Aorta (tissue), 5 donors: ENCODE measurements at regions not wholly inside any gene's neighbourhood (a gene's known extent, or its start where the extent isn't known, plus 50 kb on each side); places are given as distances from the start of the nearest gene placed in this dataset.

Source experiments
- ATAC-seq: fragments of 200-7000 bp; cut with Tn5 transposase; one replicate; pipeline ENCODE4 v1.9.1; 2022; ENCODE audit warnings: moderate library complexity; ENCODE audit not compliant: low FRiP score
- DNase-seq, 2 donors: peaks; one replicate each; pipeline ENCODE4 v3.0.0-alpha.2; 2020
- H3K27ac ChIP-seq, 2 donors: one replicate each; pipeline ENCODE4 v1.5.1; 2013; ENCODE audit warnings: low read length in 2 of 2, mild to moderate bottlenecking in 2 of 2, moderate library complexity in 2 of 2, control low read depth in 1 of 2, inconsistent platforms in 1 of 2, low read depth in 1 of 2
- H3K27me3 ChIP-seq, 2 donors: one replicate each; pipeline ENCODE4 v1.6.1; 2013; ENCODE audit warnings: control low read depth in 1 of 2, low read length in 1 of 2, mild to moderate bottlenecking in 1 of 2, moderate library complexity in 1 of 2; ENCODE audit not compliant: insufficient read depth in 2 of 2, control insufficient read depth in 1 of 2
- H3K36me3 ChIP-seq, 2 donors: one replicate each; pipeline ENCODE4 v1.6.1; 2013; ENCODE audit warnings: control low read depth in 1 of 2, low read length in 1 of 2, mild to moderate bottlenecking in 1 of 2; ENCODE audit not compliant: insufficient read depth in 2 of 2, control insufficient read depth in 1 of 2
- H3K4me1 ChIP-seq, 2 donors: one replicate each; pipeline ENCODE4 v1.6.1; 2013; ENCODE audit warnings: low read length in 2 of 2, control low read depth in 1 of 2, mild to moderate bottlenecking in 1 of 2, moderate library complexity in 1 of 2; ENCODE audit not compliant: insufficient read depth in 2 of 2, control insufficient read depth in 1 of 2
- H3K4me3 ChIP-seq, 2 donors: one replicate each; pipeline ENCODE4 v1.5.1; 2013; ENCODE audit warnings: low read length in 2 of 2, control low read depth in 1 of 2, mild to moderate bottlenecking in 1 of 2
- H3K9me3 ChIP-seq: one replicate; pipeline ENCODE4 v1.6.1; 2013; ENCODE audit warnings: mild to moderate bottlenecking, low read length; ENCODE audit not compliant: control insufficient read depth
- WGBS, 2 donors: extraction: QIAGEN DNeasy Blood & Tissue Kit; methylation state at CpG; one replicate each; pipeline ENCODE4 v1.1.7; 2013; 5-methylcytosine and 5-hydroxymethylcytosine counted together
- intact Hi-C, 2 donors: fragments of 100-400 bp; cut with DNase I; formaldehyde crosslinking; loops; one replicate each; pipeline versions ENCODE4 v1.14.2 to v1.15.0; 2022
- donor health status: healthy with polysubstance abuse.
- donor health status: Bipolar disorder and iron deficiency.
- donor health status: DM: no; HTN: no; CAD: no.
- donor health status: DM: no; HTN: no; CAD: no.
- donor health status: DM: yes; HTN: yes; CAD: no.

GRCh38 chr10:36516281-36516680 lies 609.1 kb upstream of the ANKRD30A start:
- Histone ChIP-seq H3K27ac (no peak overlapping the region), H3K9me3 (no peaks in the 10 kb centered on the region), H3K27me3 (no peaks in the 10 kb centered on the region), H3K4me3 (no peak overlapping the region), H3K4me1 (no peaks in the 10 kb centered on the region), H3K36me3 (no peaks in the 10 kb centered on the region)
- no peak for DNase-seq
- intact Hi-C loops: no loop called here
- ATAC-seq: no peak

GRCh38 chr10:36515319-36515718 lies 610.1 kb upstream of the ANKRD30A start:
- DNase-seq (no peak), ATAC-seq (no peak)
- Histone ChIP-seq H3K27me3 (no peaks in the 10 kb centered on the region), H3K36me3 (no peaks in the 10 kb centered on the region), H3K4me1 (no peaks in the 10 kb centered on the region), H3K9me3 (no peaks in the 10 kb centered on the region), H3K4me3 (no peak overlapping the region), H3K27ac (no peak overlapping the region)
- 15 to 18% methylated on average over 2 of the region's 2 CpGs for WGBS, 2 donors
- intact Hi-C loops: no loop called here

GRCh38 chr10:36507715-36508114 lies 617.7 kb upstream of the ANKRD30A start:
- ATAC-seq: no peak
- Histone ChIP-seq H3K27me3 (no peaks in the 10 kb centered on the region), H3K4me3 (no peak overlapping the region), H3K27ac (no peak overlapping the region), H3K36me3 (no peaks in the 10 kb centered on the region), H3K4me1 (no peaks in the 10 kb centered on the region), H3K9me3 (no peaks in the 10 kb centered on the region)
- intact Hi-C loops: loop anchor here in 1 of 2 donors (5.0 kb wide), 1 partner anchor 865 kb away; the partner anchor contains the start of gene FZD8
- DNase-seq: no peak
- 77 to 87% methylated on average over 3 of the region's 3 CpGs for WGBS, 2 donors

GRCh38 chr10:36506697-36507496 lies 618.5 kb upstream of the ANKRD30A start:
- Histone ChIP-seq H3K36me3 (no peaks in the 10 kb centered on the region), H3K4me3 (no peak overlapping the region), H3K27me3 (no peaks in the 10 kb centered on the region), H3K9me3 (no peaks in the 10 kb centered on the region), H3K4me1 (no peaks in the 10 kb centered on the region), H3K27ac (no peak overlapping the region)
- intact Hi-C loops: loop anchor here in 1 of 2 donors (5.0 kb wide), 1 partner anchor 865 kb away; the partner anchor contains the start of gene FZD8
- peak; percentile 57 for ATAC-seq
- 85 to 86% methylated on average over 5 of the region's 5 CpGs for WGBS, 2 donors
- DNase-seq: no peak

GRCh38 chr10:36506261-36506660 lies 619.1 kb upstream of the ANKRD30A start:
- Histone ChIP-seq H3K9me3 (no peaks in the 10 kb centered on the region), H3K27ac (no peak overlapping the region), H3K36me3 (no peaks in the 10 kb centered on the region), H3K4me3 (no peak overlapping the region), H3K27me3 (no peaks in the 10 kb centered on the region), H3K4me1 (no peaks in the 10 kb centered on the region)
- intact Hi-C loops: loop anchor here in 1 of 2 donors (5.0 kb wide), 1 partner anchor 864 kb away; the partner anchor contains the start of gene FZD8
- no peak for ATAC-seq
- WGBS, 2 donors: 46 to 60% methylated on average over 4 of the region's 4 CpGs
- no peak for DNase-seq

- no peak for ATAC-seq
- no peak overlapping the region for H3K27ac ChIP-seq
- no peaks in the 10 kb centered on the region for H3K27me3 ChIP-seq
- no peak for DNase-seq
- no peak overlapping the region for H3K4me3 ChIP-seq
- H3K36me3 ChIP-seq: no peaks in the 10 kb centered on the region
- intact Hi-C loops: loop anchor here in 1 of 2 donors (5.0 kb wide), 1 partner anchor 862 kb away; the partner anchor contains the start of gene FZD8
- no peaks in the 10 kb centered on the region for H3K9me3 ChIP-seq
- WGBS, 2 donors: 77 to 80% methylated on average over 4 of the region's 4 CpGs
- H3K4me1 ChIP-seq: no peaks in the 10 kb centered on the region
These were observed 620.6 kb upstream of the ANKRD30A start for GRCh38 chr10:36504758-36505157.

- Histone ChIP-seq H3K4me3 (no peak overlapping the region), H3K4me1 (no peaks in the 10 kb centered on the region), H3K27me3 (no peaks in the 10 kb centered on the region), H3K36me3 (no peaks in the 10 kb centered on the region), H3K9me3 (no peaks in the 10 kb centered on the region), H3K27ac (no peak overlapping the region)
- intact Hi-C loops: no loop called here
- DNase-seq (no peak), ATAC-seq (no peak)
- 93 to 95% methylated on average over 1 of the region's 1 CpG for WGBS, 2 donors
These were observed 625.1 kb upstream of the ANKRD30A start for GRCh38 chr10:36500266-36500665.

GRCh38 chr10:36499693-36500092 lies 625.7 kb upstream of the ANKRD30A start:
- H3K9me3 ChIP-seq: no peaks in the 10 kb centered on the region
- H3K4me1 ChIP-seq: peaks cover 0 to under 1% of the 10 kb centered on the region in 2 donors
- DNase-seq (no peak), ATAC-seq (no peak)
- WGBS, 2 donors: 77 to 87% methylated on average over 1 of the region's 1 CpG
- H3K27ac ChIP-seq: no peak overlapping the region
- H3K36me3 ChIP-seq: no peaks in the 10 kb centered on the region
- intact Hi-C loops: loop anchor here in 1 of 2 donors (10.0 kb wide), 1 partner anchor 155 kb away; no protein-coding TSS in a partner anchor
- no peak overlapping the region for H3K4me3 ChIP-seq
- H3K27me3 ChIP-seq: no peaks in the 10 kb centered on the region

- Histone ChIP-seq H3K4me3 (no peak overlapping the region), H3K4me1 (peaks cover 0 to 13% of the 10 kb centered on the region in 2 donors), H3K9me3 (no peaks in the 10 kb centered on the region), H3K36me3 (no peaks in the 10 kb centered on the region), H3K27ac (no peak overlapping the region), H3K27me3 (no peaks in the 10 kb centered on the region)
- DNase-seq (no peak), ATAC-seq (no peak)
- intact Hi-C loops: loop anchor here in 1 of 2 donors (10.0 kb wide), 1 partner anchor 152 kb away; no protein-coding TSS in a partner anchor
- 2 to 5% methylated on average over 1 of the region's 1 CpG for WGBS, 2 donors
These were observed 628.6 kb upstream of the ANKRD30A start for GRCh38 chr10:36496758-36497157.
